Smooth muscle cell (in vitro differentiated cells): ENCODE measurements at regions not wholly inside any gene's neighbourhood (a gene's known extent, or its start where the extent isn't known, plus 50 kb on each side); places are given as distances from the start of the nearest gene placed in this dataset.

Experiments
- DNase-seq: peaks from one replicate; lab custom pipeline; 2025; ENCODE audit not compliant: unreplicated experiment; lab: John Stamatoyannopoulos, UW
- H2AFZ ChIP-seq: fragments of 200-600 bp; sonication (generic); 2 replicates; pipeline ENCODE4 v1.6.0; 2016; ENCODE audit warnings: antibody characterized with exemption, low read depth, mild to moderate bottlenecking
- H3F3A ChIP-seq: fragments of 200-600 bp; sonication (generic); 2 replicates; pipeline ENCODE4 v1.6.0; 2017; ENCODE audit warnings: antibody characterized with exemption, low read depth
- H3K27ac ChIP-seq: fragments of 200-600 bp; sonication (generic); 2 replicates; pipeline ENCODE4 v1.5.1; 2016; ENCODE audit warnings: low read depth, mild to moderate bottlenecking
- H3K27me3 ChIP-seq: fragments of 200-600 bp; sonication (generic); 2 replicates; pipeline ENCODE4 v1.6.1; 2016; ENCODE audit warnings: low read depth, mild to moderate bottlenecking
- H3K36me3 ChIP-seq: fragments of 200-600 bp; sonication (generic); 2 replicates; pipeline ENCODE4 v1.5.1; 2016; ENCODE audit warnings: low read depth
- H3K4me1 ChIP-seq: fragments of 200-600 bp; sonication (generic); 2 replicates; pipeline ENCODE4 v1.5.1; 2016; ENCODE audit warnings: low read depth
- H3K4me2 ChIP-seq: fragments of 200-600 bp; sonication (generic); 2 replicates; pipeline ENCODE4 v1.6.0; 2016; ENCODE audit warnings: mild to moderate bottlenecking
- H3K4me3 ChIP-seq: fragments of 200-600 bp; sonication (generic); 2 replicates; pipeline ENCODE4 v1.5.1; 2016; ENCODE audit warnings: mild to moderate bottlenecking
- H3K79me2 ChIP-seq: fragments of 200-600 bp; sonication (generic); 2 replicates; pipeline ENCODE4 v1.6.0; 2016; ENCODE audit warnings: low read depth, mild to moderate bottlenecking
- H3K9ac ChIP-seq: fragments of 200-600 bp; sonication (generic); 2 replicates; pipeline ENCODE4 v1.6.0; 2016; ENCODE audit warnings: low read depth
- H3K9me3 ChIP-seq: fragments of 200-600 bp; sonication (generic); replicated peaks from 2 replicates; pipeline ENCODE4 v1.5.1; 2016; ENCODE audit warnings: low read depth
- H4K20me1 ChIP-seq: fragments of 200-600 bp; sonication (generic); 2 replicates; pipeline ENCODE4 v1.6.0; 2016; ENCODE audit warnings: low read depth
- CTCF ChIP-seq: fragments of 200-600 bp; sonication (generic); IDR thresholded peaks from 2 replicates; pipeline ENCODE4 v1.5.1; 2017; ENCODE audit warnings: borderline replicate concordance, mild to moderate bottlenecking, antibody characterized with exemption; ENCODE audit not compliant: insufficient read depth, poor library complexity, severe bottlenecking
- WGBS: methylation state at CpG from one replicate; pipeline ENCODE4 v1.1.7; 2016; ENCODE audit warnings: low lambda C conversion rate; 5-methylcytosine and 5-hydroxymethylcytosine counted together

GRCh38 chr6:156351346-156351966 lies 425.7 kb upstream of the ARID1B start:
- Histone ChIP-seq H3K4me3 (no peak overlapping the region), H4K20me1 (no peaks in the 10 kb centered on the region), H3K9ac (no peak overlapping the region), H3F3A (no peaks in the 10 kb centered on the region), H3K27ac (no peak overlapping the region), H3K36me3 (no peaks in the 10 kb centered on the region), H2AFZ (no peak overlapping the region), H3K27me3 (no peaks in the 10 kb centered on the region), H3K9me3 (no peaks in the 10 kb centered on the region), H3K4me1 (no peaks in the 10 kb centered on the region), H3K79me2 (no peaks in the 10 kb centered on the region), H3K4me2 (no peak overlapping the region)
- WGBS: 86% methylated on average over 6 of the region's 6 CpGs
- TF ChIP-seq CTCF: no peak
- no peak for DNase-seq

- Histone ChIP-seq H3K4me1 (no peaks in the 10 kb centered on the region), H3K4me3 (no peak overlapping the region), H3K4me2 (no peak overlapping the region), H3K27ac (no peak overlapping the region), H3K27me3 (no peaks in the 10 kb centered on the region), H3K36me3 (no peaks in the 10 kb centered on the region), H3K79me2 (no peaks in the 10 kb centered on the region), H3F3A (no peaks in the 10 kb centered on the region), H2AFZ (no peak overlapping the region), H3K9me3 (no peaks in the 10 kb centered on the region), H3K9ac (no peak overlapping the region), H4K20me1 (no peaks in the 10 kb centered on the region)
- WGBS: 78% methylated on average over 4 of the region's 4 CpGs
- no peak for DNase-seq
- no peak for TF ChIP-seq CTCF
Measured at GRCh38 chr6:156350337-156350736, 426.8 kb upstream of the ARID1B start.

GRCh38 chr6:156348849-156349248 lies 428.3 kb upstream of the ARID1B start:
- H3K79me2 ChIP-seq: no peaks in the 10 kb centered on the region
- no peak for TF ChIP-seq CTCF
- no peak overlapping the region for H2AFZ ChIP-seq
- no peak overlapping the region for H3K4me2 ChIP-seq
- H3K9me3 ChIP-seq: no peaks in the 10 kb centered on the region
- H3K27ac ChIP-seq: no peak overlapping the region
- no peaks in the 10 kb centered on the region for H3F3A ChIP-seq
- no peaks in the 10 kb centered on the region for H4K20me1 ChIP-seq
- 68% methylated on average over 2 of the region's 2 CpGs for WGBS
- no peaks in the 10 kb centered on the region for H3K27me3 ChIP-seq
- DNase-seq: no peak
- H3K36me3 ChIP-seq: no peaks in the 10 kb centered on the region
- no peak overlapping the region for H3K9ac ChIP-seq
- H3K4me3 ChIP-seq: no peak overlapping the region
- H3K4me1 ChIP-seq: no peaks in the 10 kb centered on the region

GRCh38 chr6:156348424-156348823 lies 428.8 kb upstream of the ARID1B start:
- no peak overlapping the region for H3K4me3 ChIP-seq
- H3F3A ChIP-seq: no peaks in the 10 kb centered on the region
- DNase-seq: no peak
- H2AFZ ChIP-seq: no peak overlapping the region
- H3K79me2 ChIP-seq: no peaks in the 10 kb centered on the region
- H3K4me2 ChIP-seq: no peak overlapping the region
- no peak for TF ChIP-seq CTCF
- H3K27ac ChIP-seq: no peak overlapping the region
- H3K27me3 ChIP-seq: no peaks in the 10 kb centered on the region
- H3K4me1 ChIP-seq: no peaks in the 10 kb centered on the region
- no peak overlapping the region for H3K9ac ChIP-seq
- H3K9me3 ChIP-seq: no peaks in the 10 kb centered on the region
- H3K36me3 ChIP-seq: no peaks in the 10 kb centered on the region
- no peaks in the 10 kb centered on the region for H4K20me1 ChIP-seq
- 68% methylated on average over 4 of the region's 4 CpGs for WGBS
